ENCODE measurements at regions not wholly inside any gene's neighbourhood (a gene's known extent, or its start where the extent isn't known, plus 50 kb on each side); places are given as distances from the start of the nearest gene placed in this dataset.

- no peaks in the 10 kb centered on the region for H3K4me1 ChIP-seq (ENCODE audit: control insufficient read depth in 1 of 2, insufficient read depth in 2 of 2, low read length in 2 of 2)
- H3K27ac ChIP-seq (ENCODE audit: low read depth, low read length): no peak overlapping the region
- no peak overlapping the region for H3K4me3 ChIP-seq (ENCODE audit: low read depth in 1 of 2, low read length in 2 of 2)
- H3K9ac ChIP-seq (ENCODE audit: low read depth in 1 of 2, low read length in 2 of 2): no peak overlapping the region
- H3K9me3 ChIP-seq (ENCODE audit: control insufficient read depth in 1 of 2, low read length in 2 of 2): peaks cover 8 to 9% of the 10 kb centered on the region in 2 donors
- no peaks in the 10 kb centered on the region for H3K27me3 ChIP-seq (ENCODE audit: control insufficient read depth in 1 of 2, insufficient read depth in 2 of 2, low read length in 2 of 2)
- no peaks in the 10 kb centered on the region for H3K36me3 ChIP-seq (ENCODE audit: control insufficient read depth in 1 of 2, insufficient read depth in 2 of 2, low read length in 2 of 2)
Observed at GRCh38 chr4:59630235-59630634, 1569.9 kb upstream of the ADGRL3 start.

GRCh38 chr4:59630922-59631321, 1569.2 kb upstream of the ADGRL3 start:
- no peak overlapping the region for H3K4me3 ChIP-seq (ENCODE audit: low read depth in 1 of 2, low read length in 2 of 2)
- peaks cover 8 to 9% of the 10 kb centered on the region in 2 donors for H3K9me3 ChIP-seq (ENCODE audit: control insufficient read depth in 1 of 2, low read length in 2 of 2)
- H3K27ac ChIP-seq (ENCODE audit: low read depth, low read length): no peak overlapping the region
- H3K9ac ChIP-seq (ENCODE audit: low read depth in 1 of 2, low read length in 2 of 2): no peak overlapping the region
- H3K27me3 ChIP-seq (ENCODE audit: control insufficient read depth in 1 of 2, insufficient read depth in 2 of 2, low read length in 2 of 2): no peaks in the 10 kb centered on the region
- H3K4me1 ChIP-seq (ENCODE audit: control insufficient read depth in 1 of 2, insufficient read depth in 2 of 2, low read length in 2 of 2): no peaks in the 10 kb centered on the region
- no peaks in the 10 kb centered on the region for H3K36me3 ChIP-seq (ENCODE audit: control insufficient read depth in 1 of 2, insufficient read depth in 2 of 2, low read length in 2 of 2)

GRCh38 chr4:59637596-59637995, 1562.5 kb upstream of the ADGRL3 start:
- Histone ChIP-seq H3K4me1 (ENCODE audit: control insufficient read depth in 1 of 2, insufficient read depth in 2 of 2, low read length in 2 of 2) (no peaks in the 10 kb centered on the region), H3K27me3 (ENCODE audit: control insufficient read depth in 1 of 2, insufficient read depth in 2 of 2, low read length in 2 of 2) (no peaks in the 10 kb centered on the region), H3K4me3 (ENCODE audit: low read depth in 1 of 2, low read length in 2 of 2) (no peak overlapping the region), H3K9me3 (ENCODE audit: control insufficient read depth in 1 of 2, low read length in 2 of 2) (peaks cover 0 to 9% of the 10 kb centered on the region in 2 donors), H3K9ac (ENCODE audit: low read depth in 1 of 2, low read length in 2 of 2) (no peak overlapping the region), H3K27ac (ENCODE audit: low read depth, low read length) (no peak overlapping the region), H3K36me3 (ENCODE audit: control insufficient read depth in 1 of 2, insufficient read depth in 2 of 2, low read length in 2 of 2) (no peaks in the 10 kb centered on the region)

GRCh38 chr4:59643682-59644081, 1556.4 kb upstream of the ADGRL3 start:
- Histone ChIP-seq H3K4me3 (ENCODE audit: low read depth in 1 of 2, low read length in 2 of 2) (no peak overlapping the region), H3K27me3 (ENCODE audit: control insufficient read depth in 1 of 2, insufficient read depth in 2 of 2, low read length in 2 of 2) (no peaks in the 10 kb centered on the region), H3K4me1 (ENCODE audit: control insufficient read depth in 1 of 2, insufficient read depth in 2 of 2, low read length in 2 of 2) (no peaks in the 10 kb centered on the region), H3K36me3 (ENCODE audit: control insufficient read depth in 1 of 2, insufficient read depth in 2 of 2, low read length in 2 of 2) (no peaks in the 10 kb centered on the region), H3K9me3 (ENCODE audit: control insufficient read depth in 1 of 2, low read length in 2 of 2) (peaks cover 0 to 4% of the 10 kb centered on the region in 2 donors), H3K27ac (ENCODE audit: low read depth, low read length) (no peak overlapping the region), H3K9ac (ENCODE audit: low read depth in 1 of 2, low read length in 2 of 2) (no peak overlapping the region)

GRCh38 chr4:59644765-59645164, 1555.4 kb upstream of the ADGRL3 start:
- Histone ChIP-seq H3K4me1 (ENCODE audit: control insufficient read depth in 1 of 2, insufficient read depth in 2 of 2, low read length in 2 of 2) (no peaks in the 10 kb centered on the region), H3K9ac (ENCODE audit: low read depth in 1 of 2, low read length in 2 of 2) (no peak overlapping the region), H3K27ac (ENCODE audit: low read depth, low read length) (no peak overlapping the region), H3K4me3 (ENCODE audit: low read depth in 1 of 2, low read length in 2 of 2) (no peak overlapping the region), H3K36me3 (ENCODE audit: control insufficient read depth in 1 of 2, insufficient read depth in 2 of 2, low read length in 2 of 2) (no peaks in the 10 kb centered on the region), H3K27me3 (ENCODE audit: control insufficient read depth in 1 of 2, insufficient read depth in 2 of 2, low read length in 2 of 2) (no peaks in the 10 kb centered on the region), H3K9me3 (ENCODE audit: control insufficient read depth in 1 of 2, low read length in 2 of 2) (peaks cover 0 to 4% of the 10 kb centered on the region in 2 donors)

- H3K36me3 ChIP-seq (ENCODE audit: control insufficient read depth in 1 of 2, insufficient read depth in 2 of 2, low read length in 2 of 2): no peaks in the 10 kb centered on the region
- H3K27me3 ChIP-seq (ENCODE audit: control insufficient read depth in 1 of 2, insufficient read depth in 2 of 2, low read length in 2 of 2): no peaks in the 10 kb centered on the region
- peaks cover 0 to 4% of the 10 kb centered on the region in 2 donors for H3K9me3 ChIP-seq (ENCODE audit: control insufficient read depth in 1 of 2, low read length in 2 of 2)
- no peaks in the 10 kb centered on the region for H3K4me1 ChIP-seq (ENCODE audit: control insufficient read depth in 1 of 2, insufficient read depth in 2 of 2, low read length in 2 of 2)
- no peak overlapping the region for H3K4me3 ChIP-seq (ENCODE audit: low read depth in 1 of 2, low read length in 2 of 2)
- H3K9ac ChIP-seq (ENCODE audit: low read depth in 1 of 2, low read length in 2 of 2): no peak overlapping the region
- H3K27ac ChIP-seq (ENCODE audit: low read depth, low read length): no peak overlapping the region
Observed at GRCh38 chr4:59646082-59646481, 1554.0 kb upstream of the ADGRL3 start.

- Histone ChIP-seq H3K27me3 (ENCODE audit: control insufficient read depth in 1 of 2, insufficient read depth in 2 of 2, low read length in 2 of 2) (no peaks in the 10 kb centered on the region), H3K4me3 (ENCODE audit: low read depth in 1 of 2, low read length in 2 of 2) (no peak overlapping the region)
Observed at GRCh38 chr4:59647011-59647410, 1553.1 kb upstream of the ADGRL3 start.

GRCh38 chr4:59647500-59647899, 1552.6 kb upstream of the ADGRL3 start:
- no peaks in the 10 kb centered on the region for H3K4me1 ChIP-seq (ENCODE audit: control insufficient read depth in 1 of 2, insufficient read depth in 2 of 2, low read length in 2 of 2)
- no peak overlapping the region for H3K9ac ChIP-seq (ENCODE audit: low read depth in 1 of 2, low read length in 2 of 2)
- no peaks in the 10 kb centered on the region for H3K27me3 ChIP-seq (ENCODE audit: control insufficient read depth in 1 of 2, insufficient read depth in 2 of 2, low read length in 2 of 2)
- H3K36me3 ChIP-seq (ENCODE audit: control insufficient read depth in 1 of 2, insufficient read depth in 2 of 2, low read length in 2 of 2): no peaks in the 10 kb centered on the region
- H3K4me3 ChIP-seq (ENCODE audit: low read depth in 1 of 2, low read length in 2 of 2): no peak overlapping the region
- H3K27ac ChIP-seq (ENCODE audit: low read depth, low read length): no peak overlapping the region
- peaks cover 0 to 4% of the 10 kb centered on the region in 2 donors for H3K9me3 ChIP-seq (ENCODE audit: control insufficient read depth in 1 of 2, low read length in 2 of 2)

More at GRCh38 chr4:59647011-59647410, 1553.1 kb upstream of the ADGRL3 start:
- peaks cover 0 to 4% of the 10 kb centered on the region in 2 donors for H3K9me3 ChIP-seq (ENCODE audit: control insufficient read depth in 1 of 2, low read length in 2 of 2)
- H3K36me3 ChIP-seq (ENCODE audit: control insufficient read depth in 1 of 2, insufficient read depth in 2 of 2, low read length in 2 of 2): no peaks in the 10 kb centered on the region
- no peak overlapping the region for H3K27ac ChIP-seq (ENCODE audit: low read depth, low read length)
- no peaks in the 10 kb centered on the region for H3K4me1 ChIP-seq (ENCODE audit: control insufficient read depth in 1 of 2, insufficient read depth in 2 of 2, low read length in 2 of 2)
- no peak overlapping the region for H3K9ac ChIP-seq (ENCODE audit: low read depth in 1 of 2, low read length in 2 of 2)

GRCh38 chr4:59650861-59651260, 1549.3 kb upstream of the ADGRL3 start:
- H3K4me1 ChIP-seq (ENCODE audit: control insufficient read depth in 1 of 2, insufficient read depth in 2 of 2, low read length in 2 of 2): no peaks in the 10 kb centered on the region
- H3K9me3 ChIP-seq (ENCODE audit: control insufficient read depth in 1 of 2, low read length in 2 of 2): peaks cover 3 to 4% of the 10 kb centered on the region in 2 donors
- no peak overlapping the region for H3K27ac ChIP-seq (ENCODE audit: low read depth, low read length)
- H3K36me3 ChIP-seq (ENCODE audit: control insufficient read depth in 1 of 2, insufficient read depth in 2 of 2, low read length in 2 of 2): no peaks in the 10 kb centered on the region
- no peaks in the 10 kb centered on the region for H3K27me3 ChIP-seq (ENCODE audit: control insufficient read depth in 1 of 2, insufficient read depth in 2 of 2, low read length in 2 of 2)
- no peak overlapping the region for H3K9ac ChIP-seq (ENCODE audit: low read depth in 1 of 2, low read length in 2 of 2)
- no peak overlapping the region for H3K4me3 ChIP-seq (ENCODE audit: low read depth in 1 of 2, low read length in 2 of 2)

GRCh38 chr4:59655996-59656395, 1544.1 kb upstream of the ADGRL3 start:
- Histone ChIP-seq H3K27ac (ENCODE audit: low read depth, low read length) (no peak overlapping the region), H3K36me3 (ENCODE audit: control insufficient read depth in 1 of 2, insufficient read depth in 2 of 2, low read length in 2 of 2) (no peaks in the 10 kb centered on the region), H3K9ac (ENCODE audit: low read depth in 1 of 2, low read length in 2 of 2) (no peak overlapping the region), H3K4me1 (ENCODE audit: control insufficient read depth in 1 of 2, insufficient read depth in 2 of 2, low read length in 2 of 2) (no peaks in the 10 kb centered on the region), H3K9me3 (ENCODE audit: control insufficient read depth in 1 of 2, low read length in 2 of 2) (peaks cover 6 to 11% of the 10 kb centered on the region in 2 donors), H3K4me3 (ENCODE audit: low read depth in 1 of 2, low read length in 2 of 2) (no peak overlapping the region), H3K27me3 (ENCODE audit: control insufficient read depth in 1 of 2, insufficient read depth in 2 of 2, low read length in 2 of 2) (no peaks in the 10 kb centered on the region)

- no peak overlapping the region for H3K4me3 ChIP-seq (ENCODE audit: low read depth in 1 of 2, low read length in 2 of 2)
Observed at GRCh38 chr4:59664771-59665170, 1535.4 kb upstream of the ADGRL3 start.

More at GRCh38 chr4:59664771-59665170, 1535.4 kb upstream of the ADGRL3 start:
- H3K9me3 ChIP-seq (ENCODE audit: control insufficient read depth in 1 of 2, low read length in 2 of 2): peaks cover 0 to 3% of the 10 kb centered on the region in 2 donors
- no peaks in the 10 kb centered on the region for H3K36me3 ChIP-seq (ENCODE audit: control insufficient read depth in 1 of 2, insufficient read depth in 2 of 2, low read length in 2 of 2)
- no peaks in the 10 kb centered on the region for H3K27me3 ChIP-seq (ENCODE audit: control insufficient read depth in 1 of 2, insufficient read depth in 2 of 2, low read length in 2 of 2)
- H3K27ac ChIP-seq (ENCODE audit: low read depth, low read length): no peak overlapping the region
- H3K4me1 ChIP-seq (ENCODE audit: control insufficient read depth in 1 of 2, insufficient read depth in 2 of 2, low read length in 2 of 2): no peaks in the 10 kb centered on the region
- no peak overlapping the region for H3K9ac ChIP-seq (ENCODE audit: low read depth in 1 of 2, low read length in 2 of 2)

Data from duodenal mucosa (tissue), 2 donors.